Mesothelial cell of epicardium (in vitro differentiated cells): ENCODE measurements at regions not wholly inside any gene's neighbourhood (a gene's known extent, or its start where the extent isn't known, plus 50 kb on each side); places are given as distances from the start of the nearest gene placed in this dataset.

ENCODE experiments used
- DNase-seq, 2 experiments: peaks; one replicate each; pipeline ENCODE4 v3.0.0; 2021; ENCODE audit warnings: low spot score in 2 of 2; ENCODE audit not compliant: unreplicated experiment in 2 of 2
- H3K27ac Mint-ChIP-seq: 2 replicates; pipeline ENCODE4 v1.8.0; 2021; ENCODE audit warnings: mixed read lengths
- H3K27me3 Mint-ChIP-seq: 2 replicates; pipeline ENCODE4 v1.8.0; 2021; ENCODE audit warnings: low read depth, mixed read lengths
- H3K36me3 Mint-ChIP-seq: 2 replicates; pipeline ENCODE4 v1.8.0; 2021; ENCODE audit warnings: mixed read lengths
- H3K4me1 Mint-ChIP-seq: 2 replicates; pipeline ENCODE4 v1.8.0; 2021; ENCODE audit warnings: mixed read lengths
- H3K4me3 Mint-ChIP-seq: 2 replicates; pipeline ENCODE4 v1.8.0; 2021; ENCODE audit warnings: mild to moderate bottlenecking, moderate library complexity, mixed read lengths
- H3K9me3 Mint-ChIP-seq: 2 replicates; pipeline ENCODE4 v1.8.0; 2021; ENCODE audit warnings: mixed read lengths
- CTCF ChIP-seq: fragments of 200-600 bp; sonication (generic); IDR thresholded peaks from one replicate; pipeline ENCODE4 v1.5.0; 2021; ENCODE audit warnings: antibody characterized with exemption; ENCODE audit not compliant: unreplicated experiment

GRCh38 chr4:35556387-35556786 is 687.9 kb downstream of the ARAP2 start:
- Mint-ChIP-seq H3K36me3 (peaks cover 8% of the 10 kb centered on the region), H3K9me3 (peaks cover 24% of the 10 kb centered on the region), H3K4me1 (peaks cover 10% of the 10 kb centered on the region), H3K27me3 (no peaks in the 10 kb centered on the region), H3K27ac (no peak overlapping the region), H3K4me3 (no peak overlapping the region)
- no peak for DNase-seq
- TF ChIP-seq CTCF = no peak

GRCh38 chr4:35559559-35560365 is 684.6 kb downstream of the ARAP2 start:
- H3K36me3 Mint-ChIP-seq = peaks cover 8% of the 10 kb centered on the region
- H3K4me3 Mint-ChIP-seq = no peak overlapping the region
- H3K4me1 Mint-ChIP-seq = peaks cover 22% of the 10 kb centered on the region
- no peak for DNase-seq
- no peak for TF ChIP-seq CTCF
- H3K27ac Mint-ChIP-seq = no peak overlapping the region
- no peaks in the 10 kb centered on the region for H3K27me3 Mint-ChIP-seq
- peaks cover 24% of the 10 kb centered on the region for H3K9me3 Mint-ChIP-seq

GRCh38 chr4:35562861-35563260 is 681.5 kb downstream of the ARAP2 start:
- TF ChIP-seq CTCF = no peak
- Mint-ChIP-seq H3K9me3 (peaks cover 11% of the 10 kb centered on the region), H3K4me3 (no peak overlapping the region), H3K4me1 (peaks cover 14% of the 10 kb centered on the region), H3K27ac (peak overlapping the region; percentile 92), H3K36me3 (peaks cover 8% of the 10 kb centered on the region), H3K27me3 (no peaks in the 10 kb centered on the region)
- no peak for DNase-seq

DNA sequence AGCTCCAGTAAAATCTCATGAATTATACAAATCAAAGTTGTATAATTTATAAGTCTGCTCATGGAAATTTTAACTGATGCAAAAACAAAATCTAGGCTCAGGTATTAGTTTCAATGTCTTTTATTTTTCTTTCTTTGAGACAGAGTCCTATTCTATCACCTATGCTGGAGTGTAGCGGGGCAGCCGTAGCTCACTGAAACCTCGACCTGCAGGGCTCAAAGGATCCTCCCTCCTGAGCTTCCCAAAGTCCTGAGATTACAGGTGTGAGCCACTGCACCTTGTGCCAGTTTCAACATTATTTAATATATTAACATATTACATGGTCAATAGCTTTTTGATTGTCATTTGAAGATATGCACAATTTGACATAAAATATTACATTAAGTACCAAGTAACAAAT is 678.7 kb downstream of the ARAP2 start:
- TF ChIP-seq CTCF = no peak
- peaks cover 4% of the 10 kb centered on the region for H3K9me3 Mint-ChIP-seq
- H3K27ac Mint-ChIP-seq = no peak overlapping the region
- H3K4me3 Mint-ChIP-seq = no peak overlapping the region
- no peak for DNase-seq
- H3K27me3 Mint-ChIP-seq = no peaks in the 10 kb centered on the region
- no peaks in the 10 kb centered on the region for H3K36me3 Mint-ChIP-seq
- peaks cover 14% of the 10 kb centered on the region for H3K4me1 Mint-ChIP-seq

- peaks cover 4% of the 10 kb centered on the region for H3K4me1 Mint-ChIP-seq
Observed at GRCh38 chr4:35591035-35591434, 653.3 kb downstream of the ARAP2 start.

More at GRCh38 chr4:35591035-35591434, 653.3 kb downstream of the ARAP2 start:
- Mint-ChIP-seq H3K4me3 (no peak overlapping the region), H3K27ac (no peak overlapping the region), H3K27me3 (no peaks in the 10 kb centered on the region), H3K36me3 (no peaks in the 10 kb centered on the region), H3K9me3 (peaks cover 3% of the 10 kb centered on the region)
- DNase-seq = no peak
- no peak for TF ChIP-seq CTCF
